Fibroblast of lung (primary cell): ENCODE measurements at regions not wholly inside any gene's neighbourhood (a gene's known extent, or its start where the extent isn't known, plus 50 kb on each side); places are given as distances from the start of the nearest gene placed in this dataset.

Source experiments
- DNase-seq, 2 donors: peaks; one replicate each; pipeline versions ENCODE4 v3.0.0 to v3.0.0-alpha.2; 2010; ENCODE audit warnings: low read depth in 2 of 2
- H2AFZ ChIP-seq: 2 replicates; pipeline ENCODE4 v1.5.1; 2012; ENCODE audit warnings: low read length, control low read depth, inconsistent platforms
- H3K27ac ChIP-seq: 2 replicates; pipeline ENCODE4 v1.5.1; 2011; ENCODE audit warnings: low read length, control low read depth; ENCODE audit not compliant: insufficient read depth
- H3K27me3 ChIP-seq: 2 replicates; pipeline ENCODE4 v1.5.1; 2011; ENCODE audit warnings: mild to moderate bottlenecking, low read length; ENCODE audit not compliant: control insufficient read depth, insufficient read depth
- H3K36me3 ChIP-seq: 2 replicates; pipeline ENCODE4 v1.5.1; 2011; ENCODE audit warnings: low read length; ENCODE audit not compliant: control insufficient read depth, insufficient read depth
- H3K4me1 ChIP-seq: 2 replicates; pipeline ENCODE4 v1.5.1; 2011; ENCODE audit warnings: low read length; ENCODE audit not compliant: control insufficient read depth, insufficient read depth; ENCODE audit errors: extremely low read depth
- H3K4me2 ChIP-seq: 2 replicates; pipeline ENCODE4 v1.5.1; 2011; ENCODE audit warnings: low read length, control low read depth; ENCODE audit not compliant: insufficient read depth; ENCODE audit errors: extremely low read depth
- H3K4me3 ChIP-seq, 4 experiments: fragments of 200-600 bp in 1 of 4; sonication (generic) in 1 of 4; replicated peaks in 1 of 4; 2 replicates each; pipeline ENCODE4 v1.5.1; 2011 to 2016; ENCODE audit warnings: low read length in 4 of 4, low read depth in 3 of 4, mild to moderate bottlenecking in 3 of 4, control low read depth in 2 of 4, inconsistent platforms in 1 of 4, mixed read lengths in 1 of 4; ENCODE audit not compliant: insufficient read depth in 1 of 4; ENCODE audit errors: control extremely low read depth in 1 of 4
- H3K79me2 ChIP-seq: 2 replicates; pipeline ENCODE4 v1.5.1; 2012; ENCODE audit warnings: mild to moderate bottlenecking, low read length, inconsistent platforms; ENCODE audit not compliant: control insufficient read depth, insufficient read depth
- H3K9ac ChIP-seq: 2 replicates; pipeline ENCODE4 v1.5.1; 2011; ENCODE audit warnings: mild to moderate bottlenecking, low read length, control low read depth; ENCODE audit not compliant: insufficient read depth
- H3K9me3 ChIP-seq: 2 replicates; pipeline ENCODE4 v1.5.1; 2012; ENCODE audit warnings: low read depth, low read length; ENCODE audit not compliant: control insufficient read depth, insufficient read depth
- H4K20me1 ChIP-seq: 2 replicates; pipeline ENCODE4 v1.5.1; 2011; ENCODE audit warnings: low read length; ENCODE audit not compliant: control insufficient read depth, insufficient read depth; ENCODE audit errors: extremely low read depth
- EZH2 ChIP-seq: IDR thresholded peaks from 2 replicates; pipeline ENCODE4 v1.5.1; 2012; ENCODE audit warnings: low read length, control low read depth, mild to moderate bottlenecking; ENCODE audit errors: missing control alignments
- TF ChIP-seq, protein P1 (sequence below), 2 donors: IDR thresholded peaks in 1 of 2; conservative IDR thresholded peaks in 1 of 2; 1 replicate in 1 of 2; 2 replicates in 1 of 2; pipeline ENCODE4 v1.5.1; 2011 to 2012; ENCODE audit warnings: low read length in 2 of 2, control low read depth in 1 of 2, inconsistent platforms in 1 of 2, low read depth in 1 of 2, mild to moderate bottlenecking in 1 of 2

DNA sequence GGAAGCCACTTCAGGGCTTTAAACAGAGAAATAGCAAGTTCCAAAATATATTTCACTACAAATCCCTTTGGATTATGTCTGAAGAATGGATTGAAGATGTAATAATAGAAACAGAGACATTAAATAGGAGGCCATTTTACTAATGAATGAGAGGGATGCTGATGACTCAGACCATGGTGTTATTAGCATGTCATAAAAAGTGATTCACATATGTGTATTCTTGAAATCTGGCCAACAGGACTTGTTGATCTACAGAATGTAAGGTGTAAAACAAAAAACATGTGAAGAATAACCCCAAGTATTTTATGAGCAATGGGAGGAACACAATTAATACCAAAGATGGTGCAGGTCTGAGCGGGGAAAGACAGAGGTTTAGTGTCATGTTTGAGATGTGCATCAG is 873.7 kb downstream of the SLITRK5 start:
- H3K27ac ChIP-seq = no peak overlapping the region
- no peak overlapping the region for H3K9ac ChIP-seq
- no peaks in the 10 kb centered on the region for H3K27me3 ChIP-seq
- no peaks in the 10 kb centered on the region for H3K4me1 ChIP-seq
- DNase-seq = peak in 1 of 2 donors; percentile 0
- H3K79me2 ChIP-seq = no peaks in the 10 kb centered on the region
- H3K9me3 ChIP-seq = no peaks in the 10 kb centered on the region
- no peaks in the 10 kb centered on the region for H4K20me1 ChIP-seq
- no peak overlapping the region for H3K4me3 ChIP-seq
- H2AFZ ChIP-seq = no peak overlapping the region
- H3K4me2 ChIP-seq = no peak overlapping the region
- H3K36me3 ChIP-seq = no peaks in the 10 kb centered on the region
- TF ChIP-seq, protein P1, sequence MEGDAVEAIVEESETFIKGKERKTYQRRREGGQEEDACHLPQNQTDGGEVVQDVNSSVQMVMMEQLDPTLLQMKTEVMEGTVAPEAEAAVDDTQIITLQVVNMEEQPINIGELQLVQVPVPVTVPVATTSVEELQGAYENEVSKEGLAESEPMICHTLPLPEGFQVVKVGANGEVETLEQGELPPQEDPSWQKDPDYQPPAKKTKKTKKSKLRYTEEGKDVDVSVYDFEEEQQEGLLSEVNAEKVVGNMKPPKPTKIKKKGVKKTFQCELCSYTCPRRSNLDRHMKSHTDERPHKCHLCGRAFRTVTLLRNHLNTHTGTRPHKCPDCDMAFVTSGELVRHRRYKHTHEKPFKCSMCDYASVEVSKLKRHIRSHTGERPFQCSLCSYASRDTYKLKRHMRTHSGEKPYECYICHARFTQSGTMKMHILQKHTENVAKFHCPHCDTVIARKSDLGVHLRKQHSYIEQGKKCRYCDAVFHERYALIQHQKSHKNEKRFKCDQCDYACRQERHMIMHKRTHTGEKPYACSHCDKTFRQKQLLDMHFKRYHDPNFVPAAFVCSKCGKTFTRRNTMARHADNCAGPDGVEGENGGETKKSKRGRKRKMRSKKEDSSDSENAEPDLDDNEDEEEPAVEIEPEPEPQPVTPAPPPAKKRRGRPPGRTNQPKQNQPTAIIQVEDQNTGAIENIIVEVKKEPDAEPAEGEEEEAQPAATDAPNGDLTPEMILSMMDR (conservative IDR thresholded peaks at IDR 0.05 in 1 of 2, IDR thresholded peaks at IDR 0.05 in 1 of 2; ENCODE audit: low read depth in 1 of 2, low read length in 2 of 2) = no peak
- no peak for TF ChIP-seq EZH2

DNA sequence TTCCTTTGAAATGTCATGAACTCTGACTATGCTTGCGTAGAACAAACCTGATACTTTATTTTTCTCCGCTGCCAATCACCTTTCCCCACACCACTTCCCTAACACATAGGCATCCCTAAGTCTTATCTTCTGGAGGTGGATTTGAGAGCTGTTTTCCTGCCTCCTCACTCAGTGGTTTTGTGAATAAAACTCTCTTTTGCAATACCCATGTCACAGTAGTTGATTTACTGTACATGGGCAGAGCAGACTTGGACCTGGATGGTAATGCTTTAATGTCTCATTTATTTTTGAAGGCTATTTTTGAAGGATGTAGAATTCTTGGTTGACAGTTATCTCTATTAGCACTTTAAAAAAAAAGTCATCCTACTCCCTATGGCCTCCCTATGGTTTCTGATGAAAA is 881.8 kb downstream of the SLITRK5 start:
- Histone ChIP-seq H3K79me2 (no peaks in the 10 kb centered on the region), H2AFZ (no peak overlapping the region), H3K4me2 (no peak overlapping the region), H3K36me3 (no peaks in the 10 kb centered on the region), H4K20me1 (no peaks in the 10 kb centered on the region), H3K27me3 (no peaks in the 10 kb centered on the region), H3K4me1 (no peaks in the 10 kb centered on the region), H3K9ac (no peak overlapping the region), H3K4me3 (no peak overlapping the region), H3K27ac (no peak overlapping the region), H3K9me3 (no peaks in the 10 kb centered on the region)
- DNase-seq = no peak
- TF ChIP-seq, protein P1 (conservative IDR thresholded peaks at IDR 0.05 in 1 of 2, IDR thresholded peaks at IDR 0.05 in 1 of 2; ENCODE audit: low read depth in 1 of 2, low read length in 2 of 2) = no peak
- no peak for TF ChIP-seq EZH2

DNA sequence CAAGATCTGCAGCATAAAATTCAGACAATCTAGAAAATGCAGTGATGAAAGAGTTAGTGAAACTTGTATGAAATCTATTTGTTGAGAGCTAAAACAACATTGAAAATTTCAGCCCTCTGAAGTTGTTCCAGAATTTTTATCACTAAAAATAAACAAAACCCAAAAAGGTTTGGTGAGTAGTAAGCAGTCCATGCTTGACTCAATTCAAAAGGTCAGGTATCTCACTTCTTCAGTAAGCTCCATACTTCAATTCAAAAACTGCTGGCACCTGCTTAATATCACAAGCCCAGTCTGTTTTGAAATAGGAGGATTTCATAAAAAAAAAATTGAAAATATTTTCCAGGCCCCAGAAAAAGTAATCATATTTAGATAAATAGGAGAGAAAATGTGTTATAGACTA is 894.4 kb downstream of the SLITRK5 start:
- no peak overlapping the region for H3K4me2 ChIP-seq
- H4K20me1 ChIP-seq = no peaks in the 10 kb centered on the region
- H3K27ac ChIP-seq = no peak overlapping the region
- no peaks in the 10 kb centered on the region for H3K36me3 ChIP-seq
- H3K27me3 ChIP-seq = no peaks in the 10 kb centered on the region
- H3K9me3 ChIP-seq = no peaks in the 10 kb centered on the region
- no peaks in the 10 kb centered on the region for H3K4me1 ChIP-seq
- TF ChIP-seq, protein P1 (conservative IDR thresholded peaks at IDR 0.05 in 1 of 2, IDR thresholded peaks at IDR 0.05 in 1 of 2; ENCODE audit: low read depth in 1 of 2, low read length in 2 of 2) = no peak
- TF ChIP-seq EZH2 = no peak
- DNase-seq = no peak
- H2AFZ ChIP-seq = no peak overlapping the region
- no peak overlapping the region for H3K4me3 ChIP-seq
- no peak overlapping the region for H3K9ac ChIP-seq
- no peaks in the 10 kb centered on the region for H3K79me2 ChIP-seq
